Cardiac septum (tissue), 1 donor: ENCODE measurements at regions not wholly inside any gene's neighbourhood (a gene's known extent, or its start where the extent isn't known, plus 50 kb on each side); places are given as distances from the start of the nearest gene placed in this dataset.
"Not testable (repeated sequence)": the region's sequence is repeated elsewhere in the genome, so short reads cannot be mapped to it uniquely, and the experiment has no call there.

Experiments
- DNase-seq: peaks from one replicate; pipeline ENCODE4 v3.0.0-alpha.2; 2020; ENCODE audit warnings: low spot score
- intact Hi-C: fragments of 100-400 bp; cut with DNase I; formaldehyde crosslinking; loops from one replicate; pipeline ENCODE4 v1.14.0; 2022
- donor health status: DM: no; HTN: no; CAD: no.

- no peak for DNase-seq
- intact Hi-C loops: no loop called here
These were observed 81.0 kb upstream of the ASB18 start for GRCh38 chr2:236345081-236345714.

GRCh38 chr2:236346366-236346765 is 82.2 kb upstream of the ASB18 start:
- no peak for DNase-seq
- intact Hi-C loops: no loop called here

- DNase-seq: no peak
- intact Hi-C loops: no loop called here
These were observed 84.1 kb upstream of the ASB18 start for GRCh38 chr2:236348279-236348678.

- no peak for DNase-seq
- intact Hi-C loops: no loop called here
These were observed 84.8 kb upstream of the ASB18 start for GRCh38 chr2:236348976-236349375.

GRCh38 chr2:236350426-236350825 is 86.2 kb upstream of the ASB18 start:
- no peak for DNase-seq
- intact Hi-C loops: loop anchor here (5.0 to 10.0 kb wide), 3 partner anchors 162 to 524 kb away; partner anchors contain the start of gene ACKR3

GRCh38 chr2:236351966-236352525 is 87.8 kb upstream of the ASB18 start:
- no peak for DNase-seq
- intact Hi-C loops: loop anchor here (2.0 to 10.0 kb wide), 4 partner anchors 160 to 709 kb away; partner anchors contain the start of gene ACKR3

- intact Hi-C loops: loop anchor here (1.0 to 10.0 kb wide), 5 partner anchors 159 to 708 kb away; partner anchors contain the start of gene ACKR3
- no peak for DNase-seq
These were observed 88.8 kb upstream of the ASB18 start for GRCh38 chr2:236352761-236353593.

- intact Hi-C loops: loop anchor here (1.0 to 10.0 kb wide), 5 partner anchors 159 to 707 kb away; partner anchors contain the start of gene ACKR3
- DNase-seq: no peak
These were observed 89.4 kb upstream of the ASB18 start for GRCh38 chr2:236353594-236353942.

GRCh38 chr2:236354056-236354940 is 90.1 kb upstream of the ASB18 start:
- intact Hi-C loops: loop anchor here (5.0 to 10.0 kb wide), 3 partner anchors 158 to 521 kb away; partner anchors contain the start of gene ACKR3
- DNase-seq: no peak

- DNase-seq: no peak
These were observed 90.9 kb upstream of the ASB18 start for GRCh38 chr2:236354973-236355595.

GRCh38 chr2:236355911-236356310 is 91.7 kb upstream of the ASB18 start:
- DNase-seq: no peak
- intact Hi-C loops: loop anchor here (10.0 kb wide), 1 partner anchor 519 kb away; no protein-coding TSS in a partner anchor

More at GRCh38 chr2:236354973-236355595, 90.9 kb upstream of the ASB18 start:
- intact Hi-C loops: loop anchor here (5.0 to 10.0 kb wide), 3 partner anchors 157 to 520 kb away; partner anchors contain the start of gene ACKR3

- intact Hi-C loops: loop anchor here (10.0 kb wide), 1 partner anchor 518 kb away; no protein-coding TSS in a partner anchor
- not testable (repeated sequence) for DNase-seq
These were observed 92.1 kb upstream of the ASB18 start for GRCh38 chr2:236356321-236356720.

GRCh38 chr2:236358482-236358881 is 94.3 kb upstream of the ASB18 start:
- not testable (repeated sequence) for DNase-seq
- intact Hi-C loops: loop anchor here (10.0 kb wide), 1 partner anchor 516 kb away; no protein-coding TSS in a partner anchor

GRCh38 chr2:236359426-236360045 is 95.3 kb upstream of the ASB18 start:
- intact Hi-C loops: loop anchor here (10.0 kb wide), 1 partner anchor 515 kb away; no protein-coding TSS in a partner anchor
- no peak for DNase-seq

- intact Hi-C loops: no loop called here
- no peak for DNase-seq
These were observed 96.3 kb upstream of the ASB18 start for GRCh38 chr2:236360496-236360895.

GRCh38 chr2:236363711-236364277 is 99.6 kb upstream of the ASB18 start:
- intact Hi-C loops: no loop called here
- DNase-seq: no peak

GRCh38 chr2:236365258-236366048 is 101.2 kb upstream of the ASB18 start:
- intact Hi-C loops: no loop called here
- DNase-seq: no peak
